Pancreas (tissue), 10 donors: ENCODE measurements at regions not wholly inside any gene's neighbourhood (a gene's known extent, or its start where the extent isn't known, plus 50 kb on each side); places are given as distances from the start of the nearest gene placed in this dataset.
"Not testable (repeated sequence)": the region's sequence is repeated elsewhere in the genome, so short reads cannot be mapped to it uniquely, and the experiment has no call there.

Source experiments
- ATAC-seq, 4 donors: fragments of 200-7000 bp; cut with Tn5 transposase; one replicate each; pipeline versions ENCODE4 v1.8.0 to v1.9.1; 2020; ENCODE audit warnings: mild to moderate bottlenecking in 4 of 4, moderate library complexity in 4 of 4
- DNase-seq, 6 donors: peaks; one replicate each; pipeline ENCODE4 v3.0.0-alpha.2; 2020
- FAIRE-seq: peaks from 2 replicates; lab custom pipeline; 2012; peaks lifted over from hg19 to GRCh38; lab: Jason Lieb, UNC
- H3K27ac ChIP-seq, 4 donors: fragments of 200-600 bp; sonication (generic); 1 replicate in 3 of 4; 2 replicates in 1 of 4; pipeline versions ENCODE4 v1.5.0 to v1.8.0; 2020
- H3K27me3 ChIP-seq, 4 donors: fragments of 200-600 bp; one replicate each; pipeline ENCODE4 v1.8.0; 2021
- H3K36me3 ChIP-seq, 3 donors: fragments of 200-600 bp; sonication (generic) in 1 of 3; one replicate each; pipeline versions ENCODE4 v1.5.0 to v1.8.0; 2020 to 2021
- H3K4me1 ChIP-seq, 3 donors: fragments of 200-600 bp; one replicate each; pipeline ENCODE4 v1.8.0; 2021
- H3K4me3 ChIP-seq, 4 donors: fragments of 200-600 bp; sonication (generic) in 2 of 4; one replicate each; pipeline versions ENCODE4 v1.5.0 to v1.8.0; 2020 to 2021
- H3K9me3 ChIP-seq, 4 donors: fragments of 200-600 bp; one replicate each; pipeline ENCODE4 v1.8.0; 2021
- CTCF ChIP-seq, 4 donors: fragments of 200-600 bp; sonication (generic) in 3 of 4; IDR thresholded peaks; one replicate each; pipeline versions ENCODE4 v1.5.0 to v1.8.0; 2021; ENCODE audit warnings: antibody characterized with exemption in 4 of 4
- WGBS, 2 donors: extraction: QIAGEN DNeasy Blood & Tissue Kit; methylation state at CpG; one replicate each; pipeline ENCODE4 v1.1.7; 2013; 5-methylcytosine and 5-hydroxymethylcytosine counted together
- intact Hi-C, 3 donors: fragments of 100-400 bp; cut with DNase I; formaldehyde crosslinking; loops; one replicate each; pipeline versions ENCODE4 v1.11.1 to v1.14.2; 2022
- donor health status: healthy with polysubstance abuse.
- donor health status: DM: no; HTN: no; CAD: no; lungs with moderate emphysema.
- donor health status: DM: no; HTN: no; CAD: no.
- donor health status: control.
- donor health status: control.
- donor health status: Bipolar disorder and iron deficiency.
- donor health status: DM: yes; HTN: yes; CAD: no.
- donor health status: DM: no; HTN: no; CAD: no.
- donor health status: DM: no; HTN: no; CAD: no.
- donor health status: DM: yes; HTN: yes; CAD: no.

GRCh38 chr3:25844891-25845290 is 55.0 kb downstream of the OXSM start:
- Histone ChIP-seq H3K4me1 (no peaks in the 10 kb centered on the region), H3K9me3 (no peaks in the 10 kb centered on the region), H3K4me3 (no peak overlapping the region), H3K27me3 (no peaks in the 10 kb centered on the region), H3K36me3 (no peaks in the 10 kb centered on the region), H3K27ac (no peak overlapping the region)
- no peak for DNase-seq
- FAIRE-seq = no peak
- no peak for ATAC-seq
- intact Hi-C loops = no loop called here
- 38 to 50% methylated on average over 1 of the region's 1 CpG for WGBS, 2 donors
- TF ChIP-seq CTCF (IDR thresholded peaks at IDR 0.05) = no peak

GRCh38 chr3:25846282-25846681 is 56.4 kb downstream of the OXSM start:
- 82 to 88% methylated on average over 1 of the region's 1 CpG for WGBS, 2 donors
- H3K27me3 ChIP-seq = no peaks in the 10 kb centered on the region
- no peaks in the 10 kb centered on the region for H3K36me3 ChIP-seq
- no peak for DNase-seq
- no peak overlapping the region for H3K4me3 ChIP-seq
- H3K27ac ChIP-seq = no peak overlapping the region
- no peaks in the 10 kb centered on the region for H3K4me1 ChIP-seq
- H3K9me3 ChIP-seq = no peaks in the 10 kb centered on the region
- intact Hi-C loops = no loop called here
- peak; percentile 96 for FAIRE-seq
- no peak for TF ChIP-seq CTCF (IDR thresholded peaks at IDR 0.05)
- no peak for ATAC-seq

GRCh38 chr3:25849091-25849490 is 59.2 kb downstream of the OXSM start:
- no peaks in the 10 kb centered on the region for H3K4me1 ChIP-seq
- H3K9me3 ChIP-seq = no peaks in the 10 kb centered on the region
- no peaks in the 10 kb centered on the region for H3K36me3 ChIP-seq
- FAIRE-seq = no peak
- intact Hi-C loops = no loop called here
- 40 to 44% methylated on average over 6 of the region's 6 CpGs for WGBS, 2 donors
- DNase-seq = peak in 2 of 6 donors; percentile 3 to 14
- H3K4me3 ChIP-seq = no peak overlapping the region
- peak in 1 of 4 donors; percentile 29 for ATAC-seq
- H3K27me3 ChIP-seq = no peaks in the 10 kb centered on the region
- TF ChIP-seq CTCF (IDR thresholded peaks at IDR 0.05) = no peak
- no peak overlapping the region for H3K27ac ChIP-seq

- H3K27ac ChIP-seq = no peak overlapping the region
- TF ChIP-seq CTCF (IDR thresholded peaks at IDR 0.05) = no peak
- no peaks in the 10 kb centered on the region for H3K9me3 ChIP-seq
- FAIRE-seq (no peak), DNase-seq (no peak), ATAC-seq (no peak)
- no peak overlapping the region for H3K4me3 ChIP-seq
- intact Hi-C loops = no loop called here
- WGBS, 2 donors = 93 to 95% methylated on average over 7 of the region's 7 CpGs
- H3K4me1 ChIP-seq = no peaks in the 10 kb centered on the region
- no peaks in the 10 kb centered on the region for H3K27me3 ChIP-seq
- H3K36me3 ChIP-seq = no peaks in the 10 kb centered on the region
Observed at GRCh38 chr3:25849641-25850385, 59.9 kb downstream of the OXSM start.

GRCh38 chr3:25851693-25852259 is 61.9 kb downstream of the OXSM start:
- H3K27me3 ChIP-seq, H3K36me3 ChIP-seq, intact Hi-C loops, ATAC-seq, H3K4me3 ChIP-seq, H3K27ac ChIP-seq, H3K4me1 ChIP-seq, FAIRE-seq, H3K9me3 ChIP-seq: not testable (repeated sequence)
- peak in 1 of 6 donors; percentile 51 for DNase-seq
- 95 to 96% methylated on average over 20 to 21 of the region's 21 CpGs for WGBS, 2 donors
